Common myeloid progenitor, CD34-positive (primary cell): ENCODE measurements at regions not wholly inside any gene's neighbourhood (a gene's known extent, or its start where the extent isn't known, plus 50 kb on each side); places are given as distances from the start of the nearest gene placed in this dataset.

ENCODE experiments used
- CTCF ChIA-PET: fragments of 350-600 bp; sonication (Branson Sonifier 250); formaldehyde crosslinking; loops from one replicate; lab custom pipeline; 2021; ENCODE audit warnings: antibody characterized with exemption; lab: Charles Lee
- POLR2A ChIA-PET: fragments of 350-600 bp; sonication (Branson Sonifier 250); formaldehyde crosslinking; loops from one replicate; lab custom pipeline; 2021; ENCODE audit warnings: antibody characterized with exemption; lab: Charles Lee
- DNase-seq, 3 donors: peaks; one replicate each; pipeline versions ENCODE4 v3.0.0 to v3.0.0-alpha.2; 2013
- H3K27ac ChIP-seq, 2 experiments: 1 replicate in 1 of 2; 2 replicates in 1 of 2; pipeline ENCODE4 v1.7.0; 2013; ENCODE audit warnings: inconsistent platforms in 2 of 2, low read length in 2 of 2, mild to moderate bottlenecking in 2 of 2, low read depth in 1 of 2, moderate library complexity in 1 of 2; ENCODE audit not compliant: severe bottlenecking in 2 of 2, insufficient read depth in 1 of 2, poor library complexity in 1 of 2
- H3K27me3 ChIP-seq, 5 experiments: replicated peaks in 2 of 5; 1 replicate in 3 of 5; 2 replicates in 2 of 5; pipeline versions ENCODE4 v1.6.1 to v1.7.0; 2013; ENCODE audit warnings: low read length in 4 of 5, mild to moderate bottlenecking in 2 of 5, moderate library complexity in 2 of 5, inconsistent platforms in 1 of 5; ENCODE audit not compliant: insufficient read depth in 5 of 5, control insufficient read depth in 4 of 5
- H3K36me3 ChIP-seq, 4 experiments: 1 replicate in 2 of 4; 2 replicates in 2 of 4; pipeline versions ENCODE4 v1.6.1 to v1.7.0; 2013; ENCODE audit warnings: low read length in 3 of 4, control low read depth in 1 of 4, mild to moderate bottlenecking in 1 of 4; ENCODE audit not compliant: control insufficient read depth in 4 of 4, insufficient read depth in 4 of 4
- H3K4me1 ChIP-seq, 4 experiments: 1 replicate in 3 of 4; 2 replicates in 1 of 4; pipeline versions ENCODE4 v1.6.1 to v1.7.1; 2013; ENCODE audit warnings: low read length in 3 of 4, mild to moderate bottlenecking in 3 of 4, control low read depth in 1 of 4, inconsistent platforms in 1 of 4, moderate library complexity in 1 of 4; ENCODE audit not compliant: control insufficient read depth in 4 of 4, insufficient read depth in 4 of 4; ENCODE audit errors: control extremely low read depth in 1 of 4
- H3K4me3 ChIP-seq, 7 experiments: 1 replicate in 4 of 7; 2 replicates in 3 of 7; pipeline versions ENCODE4 v1.5.1 to v1.7.0; 2013; ENCODE audit warnings: mild to moderate bottlenecking in 7 of 7, low read length in 6 of 7, moderate library complexity in 6 of 7, inconsistent platforms in 2 of 7, low read depth in 2 of 7, control low read depth in 1 of 7; ENCODE audit not compliant: insufficient read depth in 4 of 7, control insufficient read depth in 1 of 7; ENCODE audit errors: extremely low read depth in 1 of 7
- H3K9me3 ChIP-seq, 5 experiments: 1 replicate in 4 of 5; 2 replicates in 1 of 5; pipeline versions ENCODE4 v1.6.1 to v1.7.1; 2013; ENCODE audit warnings: low read length in 4 of 5, mild to moderate bottlenecking in 2 of 5, inconsistent platforms in 1 of 5, low read depth in 1 of 5, moderate library complexity in 1 of 5; ENCODE audit not compliant: control insufficient read depth in 4 of 5, insufficient read depth in 2 of 5; ENCODE audit errors: control extremely low read depth in 1 of 5
- WGBS: methylation state at CpG from one replicate; pipeline ENCODE4 v1.1.5; 2013; ENCODE audit not compliant: insufficient coverage; 5-methylcytosine and 5-hydroxymethylcytosine counted together

GRCh38 chr11:43071338-43071737 is 240.5 kb upstream of the API5 start:
- DNase-seq, result no peak
- Histone ChIP-seq H3K4me1 (no peaks in the 10 kb centered on the region), H3K27me3 (no peaks in the 10 kb centered on the region), H3K4me3 (no peak overlapping the region), H3K27ac (no peak overlapping the region), H3K36me3 (no peaks in the 10 kb centered on the region), H3K9me3 (peaks cover 0 to 3% (median 0%) of the 10 kb centered on the region in 5 experiments)
- POLR2A ChIA-PET, result no interaction called here
- CTCF ChIA-PET, result no interaction called here
- whole genome bisulfite sequencing, result no CpG with 5 or more reads among the region's 1 CpG

- WGBS, result 61% methylated on average over 2 of the region's 3 CpGs
- ChIA-PET CTCF (no interaction called here), POLR2A (no interaction called here)
- no peaks in the 10 kb centered on the region for H3K36me3 ChIP-seq
- H3K27me3 ChIP-seq, result no peaks in the 10 kb centered on the region
- no peak overlapping the region for H3K27ac ChIP-seq
- H3K4me1 ChIP-seq, result no peaks in the 10 kb centered on the region
- H3K9me3 ChIP-seq, result peaks cover 0 to 3% (median 0%) of the 10 kb centered on the region in 5 experiments
- H3K4me3 ChIP-seq, result no peak overlapping the region
- DNase-seq, result no peak
These were observed 239.7 kb upstream of the API5 start for GRCh38 chr11:43072096-43072495.

- no peak overlapping the region for H3K4me3 ChIP-seq
- H3K27me3 ChIP-seq, result no peaks in the 10 kb centered on the region
- no peak for DNase-seq
- no peaks in the 10 kb centered on the region for H3K36me3 ChIP-seq
- no peak overlapping the region for H3K27ac ChIP-seq
- CTCF ChIA-PET, result no interaction called here
- H3K4me1 ChIP-seq, result no peaks in the 10 kb centered on the region
- POLR2A ChIA-PET, result no interaction called here
- peaks cover 0 to 3% (median 0%) of the 10 kb centered on the region in 5 experiments for H3K9me3 ChIP-seq
- 90% methylated on average over 4 of the region's 4 CpGs for WGBS
These were observed 238.9 kb upstream of the API5 start for GRCh38 chr11:43072911-43073310.

- H3K4me3 ChIP-seq, result no peak overlapping the region
- peaks cover 0 to 3% (median 0%) of the 10 kb centered on the region in 5 experiments for H3K9me3 ChIP-seq
- CTCF ChIA-PET, result no interaction called here
- POLR2A ChIA-PET, result no interaction called here
- H3K27ac ChIP-seq, result no peak overlapping the region
- no peak for DNase-seq
- H3K4me1 ChIP-seq, result no peaks in the 10 kb centered on the region
- no peaks in the 10 kb centered on the region for H3K36me3 ChIP-seq
- no peaks in the 10 kb centered on the region for H3K27me3 ChIP-seq
These were observed 237.0 kb upstream of the API5 start for GRCh38 chr11:43074810-43075209.

GRCh38 chr11:43101113-43101512 is 210.7 kb upstream of the API5 start:
- H3K4me1 ChIP-seq, result no peaks in the 10 kb centered on the region
- no peaks in the 10 kb centered on the region for H3K36me3 ChIP-seq
- H3K27ac ChIP-seq, result no peak overlapping the region
- DNase-seq, result no peak
- no peaks in the 10 kb centered on the region for H3K27me3 ChIP-seq
- no peak overlapping the region for H3K4me3 ChIP-seq
- ChIA-PET POLR2A (no interaction called here), CTCF (no interaction called here)
- peaks cover 0 to 2% (median 0%) of the 10 kb centered on the region in 5 experiments for H3K9me3 ChIP-seq

GRCh38 chr11:43116071-43116470 is 195.7 kb upstream of the API5 start:
- Histone ChIP-seq H3K27ac (no peak overlapping the region), H3K9me3 (no peaks in the 10 kb centered on the region), H3K36me3 (no peaks in the 10 kb centered on the region), H3K27me3 (no peaks in the 10 kb centered on the region), H3K4me1 (no peaks in the 10 kb centered on the region), H3K4me3 (no peak overlapping the region)
- POLR2A ChIA-PET, result no interaction called here
- CTCF ChIA-PET, result no interaction called here
- no peak for DNase-seq
- 100% methylated on average over 1 of the region's 1 CpG for WGBS

- Histone ChIP-seq H3K36me3 (no peaks in the 10 kb centered on the region), H3K4me3 (no peak overlapping the region), H3K4me1 (no peaks in the 10 kb centered on the region), H3K9me3 (no peaks in the 10 kb centered on the region), H3K27me3 (no peaks in the 10 kb centered on the region), H3K27ac (no peak overlapping the region)
- ChIA-PET POLR2A (no interaction called here), CTCF (no interaction called here)
- 83% methylated on average over 3 of the region's 4 CpGs for WGBS
- DNase-seq, result no peak
These were observed 192.4 kb upstream of the API5 start for GRCh38 chr11:43119275-43119970.
